ENCODE measurements at regions not wholly inside any gene's neighbourhood (a gene's known extent, or its start where the extent isn't known, plus 50 kb on each side); places are given as distances from the start of the nearest gene placed in this dataset.

DNA sequence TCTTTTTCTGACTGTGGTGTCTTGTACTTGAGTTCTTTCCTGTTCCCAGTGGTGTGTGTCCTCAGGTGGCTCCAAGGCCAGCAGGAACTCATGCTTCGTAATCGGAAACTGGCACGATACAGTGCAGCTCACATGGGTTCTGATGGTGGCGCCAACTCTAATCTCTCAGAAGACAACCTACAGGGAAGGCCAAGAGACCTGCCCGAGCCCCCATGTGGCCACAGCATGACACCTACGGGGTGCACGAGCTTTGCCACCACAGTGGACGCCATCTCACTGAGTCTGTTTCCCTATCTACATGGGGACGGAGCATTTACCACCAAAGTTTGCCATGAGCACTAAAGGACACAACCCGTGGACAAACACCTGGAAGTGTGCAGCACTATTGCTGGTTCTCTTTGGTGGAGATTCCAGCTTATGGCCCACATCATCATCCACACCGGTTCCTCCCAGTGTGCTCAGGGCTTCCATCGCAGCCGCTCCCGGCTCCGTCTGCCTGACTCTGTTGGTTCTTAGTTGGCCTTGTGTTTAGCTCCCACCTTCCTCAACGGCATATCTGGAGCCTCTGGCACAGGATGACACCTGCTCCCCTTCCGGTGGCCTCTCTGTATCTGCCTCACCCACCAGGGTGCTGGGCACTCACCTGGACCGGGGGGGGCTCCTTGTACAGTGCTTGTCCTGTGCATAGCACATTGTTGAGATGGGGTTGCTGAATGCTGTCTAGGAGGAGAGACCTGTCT lies 586.6 kb upstream of the MKI67 start:
- no peak for TF ChIP-seq SIN3A (IDR thresholded peaks at IDR 0.05; ENCODE audit: borderline replicate concordance in 2 of 2, control insufficient read depth in 1 of 2, low read depth in 2 of 2, low read length in 2 of 2)
- TF ChIP-seq, protein P1, sequence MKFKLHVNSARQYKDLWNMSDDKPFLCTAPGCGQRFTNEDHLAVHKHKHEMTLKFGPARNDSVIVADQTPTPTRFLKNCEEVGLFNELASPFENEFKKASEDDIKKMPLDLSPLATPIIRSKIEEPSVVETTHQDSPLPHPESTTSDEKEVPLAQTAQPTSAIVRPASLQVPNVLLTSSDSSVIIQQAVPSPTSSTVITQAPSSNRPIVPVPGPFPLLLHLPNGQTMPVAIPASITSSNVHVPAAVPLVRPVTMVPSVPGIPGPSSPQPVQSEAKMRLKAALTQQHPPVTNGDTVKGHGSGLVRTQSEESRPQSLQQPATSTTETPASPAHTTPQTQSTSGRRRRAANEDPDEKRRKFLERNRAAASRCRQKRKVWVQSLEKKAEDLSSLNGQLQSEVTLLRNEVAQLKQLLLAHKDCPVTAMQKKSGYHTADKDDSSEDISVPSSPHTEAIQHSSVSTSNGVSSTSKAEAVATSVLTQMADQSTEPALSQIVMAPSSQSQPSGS (CRISPR knock-in tag; IDR thresholded peaks at IDR 0.05): no peak
- TF ChIP-seq, protein P2, sequence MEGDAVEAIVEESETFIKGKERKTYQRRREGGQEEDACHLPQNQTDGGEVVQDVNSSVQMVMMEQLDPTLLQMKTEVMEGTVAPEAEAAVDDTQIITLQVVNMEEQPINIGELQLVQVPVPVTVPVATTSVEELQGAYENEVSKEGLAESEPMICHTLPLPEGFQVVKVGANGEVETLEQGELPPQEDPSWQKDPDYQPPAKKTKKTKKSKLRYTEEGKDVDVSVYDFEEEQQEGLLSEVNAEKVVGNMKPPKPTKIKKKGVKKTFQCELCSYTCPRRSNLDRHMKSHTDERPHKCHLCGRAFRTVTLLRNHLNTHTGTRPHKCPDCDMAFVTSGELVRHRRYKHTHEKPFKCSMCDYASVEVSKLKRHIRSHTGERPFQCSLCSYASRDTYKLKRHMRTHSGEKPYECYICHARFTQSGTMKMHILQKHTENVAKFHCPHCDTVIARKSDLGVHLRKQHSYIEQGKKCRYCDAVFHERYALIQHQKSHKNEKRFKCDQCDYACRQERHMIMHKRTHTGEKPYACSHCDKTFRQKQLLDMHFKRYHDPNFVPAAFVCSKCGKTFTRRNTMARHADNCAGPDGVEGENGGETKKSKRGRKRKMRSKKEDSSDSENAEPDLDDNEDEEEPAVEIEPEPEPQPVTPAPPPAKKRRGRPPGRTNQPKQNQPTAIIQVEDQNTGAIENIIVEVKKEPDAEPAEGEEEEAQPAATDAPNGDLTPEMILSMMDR (IDR thresholded peaks at IDR 0.05 in 2 of 3, conservative IDR thresholded peaks at IDR 0.05 in 1 of 3; ENCODE audit: insufficient read depth in 2 of 3, low read depth in 1 of 3, low read length in 3 of 3): no peak
- TF ChIP-seq, protein P3, sequence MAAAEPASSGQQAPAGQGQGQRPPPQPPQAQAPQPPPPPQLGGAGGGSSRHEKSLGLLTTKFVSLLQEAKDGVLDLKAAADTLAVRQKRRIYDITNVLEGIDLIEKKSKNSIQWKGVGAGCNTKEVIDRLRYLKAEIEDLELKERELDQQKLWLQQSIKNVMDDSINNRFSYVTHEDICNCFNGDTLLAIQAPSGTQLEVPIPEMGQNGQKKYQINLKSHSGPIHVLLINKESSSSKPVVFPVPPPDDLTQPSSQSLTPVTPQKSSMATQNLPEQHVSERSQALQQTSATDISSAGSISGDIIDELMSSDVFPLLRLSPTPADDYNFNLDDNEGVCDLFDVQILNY (CRISPR knock-in tag; IDR thresholded peaks at IDR 0.05): no peak
- no peak for TF ChIP-seq JUNB (CRISPR knock-in tag; conservative IDR thresholded peaks at IDR 0.05)
- TF ChIP-seq EZH2 (IDR thresholded peaks at IDR 0.05; ENCODE audit: borderline replicate concordance, low read depth, low read length): no peak
- TF ChIP-seq, protein P4, sequence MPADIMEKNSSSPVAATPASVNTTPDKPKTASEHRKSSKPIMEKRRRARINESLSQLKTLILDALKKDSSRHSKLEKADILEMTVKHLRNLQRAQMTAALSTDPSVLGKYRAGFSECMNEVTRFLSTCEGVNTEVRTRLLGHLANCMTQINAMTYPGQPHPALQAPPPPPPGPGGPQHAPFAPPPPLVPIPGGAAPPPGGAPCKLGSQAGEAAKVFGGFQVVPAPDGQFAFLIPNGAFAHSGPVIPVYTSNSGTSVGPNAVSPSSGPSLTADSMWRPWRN (IDR thresholded peaks at IDR 0.05; ENCODE audit: low read depth): no peak
- TF ChIP-seq SMARCC2 (IDR thresholded peaks at IDR 0.05; ENCODE audit: low read depth): no peak
- no peak for TF ChIP-seq ARHGAP35 (IDR thresholded peaks at IDR 0.05; ENCODE audit: partially characterized antibody)

All from K562 (cell line).